Calu3 (cell line): ENCODE measurements at regions not wholly inside any gene's neighbourhood (a gene's known extent, or its start where the extent isn't known, plus 50 kb on each side); places are given as distances from the start of the nearest gene placed in this dataset.

Experiments
- BruUV-seq: library from RNA; stranded (reverse); fragments of 400-500 nt; replicated peaks from 2 replicates; lab custom pipeline; 2021; lab: Mats Ljungman, UMichigan
- CTCF ChIA-PET: fragments of 300-600 bp; sonication (Branson Sonifier 250); formaldehyde crosslinking; loops from one replicate; lab custom pipeline; 2022; ENCODE audit warnings: antibody characterized with exemption; lab: Charles Lee
- DNase-seq: peaks from one replicate; pipeline ENCODE4 v3.0.0; 2022
- H3K27ac Mint-ChIP-seq: one replicate; pipeline ENCODE4 v1.8.0; 2022; ENCODE audit warnings: mixed read lengths; ENCODE audit not compliant: unreplicated experiment
- H3K27me3 Mint-ChIP-seq: one replicate; pipeline ENCODE4 v1.8.0; 2022; ENCODE audit warnings: mixed read lengths; ENCODE audit not compliant: unreplicated experiment
- H3K36me3 Mint-ChIP-seq: one replicate; pipeline ENCODE4 v1.8.0; 2022; ENCODE audit warnings: mild to moderate bottlenecking, moderate library complexity, mixed read lengths; ENCODE audit not compliant: insufficient read depth, unreplicated experiment
- H3K4me1 Mint-ChIP-seq: one replicate; pipeline ENCODE4 v1.8.0; 2022; ENCODE audit warnings: mild to moderate bottlenecking, low read depth, mixed read lengths; ENCODE audit not compliant: unreplicated experiment
- H3K4me3 Mint-ChIP-seq: one replicate; pipeline ENCODE4 v1.8.0; 2022; ENCODE audit warnings: mild to moderate bottlenecking, low read depth, moderate library complexity, mixed read lengths; ENCODE audit not compliant: unreplicated experiment
- H3K9me3 Mint-ChIP-seq: one replicate; pipeline ENCODE4 v1.8.0; 2022; ENCODE audit warnings: low read depth, mixed read lengths; ENCODE audit not compliant: unreplicated experiment
- CTCF ChIP-seq: fragments of 200-600 bp; IDR thresholded peaks from one replicate; pipeline ENCODE4 v1.8.0; 2022; ENCODE audit warnings: antibody characterized with exemption; ENCODE audit not compliant: unreplicated experiment
- intact Hi-C: fragments of 100-400 bp; cut with micrococcal nuclease; formaldehyde crosslinking; loops from one replicate; pipeline ENCODE4 v1.10.0; 2022; ENCODE audit not compliant: unreplicated experiment

- H3K4me1 Mint-ChIP-seq = no peaks in the 10 kb centered on the region
- CTCF ChIA-PET = interaction anchor here (0.6 to 1.7 kb wide), 3 partner anchors 13 to 34 kb away, joined by 3 read pairs; no protein-coding TSS in a partner anchor
- H3K27me3 Mint-ChIP-seq = peaks cover 24% of the 10 kb centered on the region
- peaks cover 4% of the 10 kb centered on the region for H3K36me3 Mint-ChIP-seq
- DNase-seq = no peak
- no peak overlapping the region for H3K27ac Mint-ChIP-seq
- no peak overlapping the region for H3K4me3 Mint-ChIP-seq
- intact Hi-C loops = no loop called here
- no peaks in the 10 kb centered on the region for H3K9me3 Mint-ChIP-seq
- no peak for TF ChIP-seq CTCF
- no TSS peak for BruUV-seq
Measured at GRCh38 chr5:141771031-141771430, 89.0 kb upstream of the ARAP3 start.

GRCh38 chr5:141769671-141770070, 87.6 kb upstream of the ARAP3 start:
- Mint-ChIP-seq H3K27me3 (peaks cover 24% of the 10 kb centered on the region), H3K4me3 (no peak overlapping the region), H3K9me3 (no peaks in the 10 kb centered on the region), H3K27ac (no peak overlapping the region), H3K4me1 (no peaks in the 10 kb centered on the region), H3K36me3 (peaks cover 1% of the 10 kb centered on the region)
- no TSS peak for BruUV-seq
- no peak for TF ChIP-seq CTCF
- intact Hi-C loops = no loop called here
- CTCF ChIA-PET = no interaction called here
- no peak for DNase-seq

- CTCF ChIA-PET = interaction anchor here (1.3 kb wide), 1 partner anchor 18 kb away, joined by 6 read pairs; no protein-coding TSS in a partner anchor
- BruUV-seq = no TSS peak
- Mint-ChIP-seq H3K4me1 (no peaks in the 10 kb centered on the region), H3K27ac (no peak overlapping the region), H3K36me3 (no peaks in the 10 kb centered on the region), H3K27me3 (peaks cover 42% of the 10 kb centered on the region), H3K4me3 (no peak overlapping the region), H3K9me3 (no peaks in the 10 kb centered on the region)
- TF ChIP-seq CTCF = no peak
- intact Hi-C loops = no loop called here
- no peak for DNase-seq
Measured at GRCh38 chr5:141767671-141768070, 85.6 kb upstream of the ARAP3 start.

- CTCF ChIA-PET = interaction anchor here (0.5 to 1.2 kb wide), 3 partner anchors 8 to 68 kb away, joined by 3 to 7 read pairs (median 4); no protein-coding TSS in a partner anchor
- H3K4me3 Mint-ChIP-seq = no peak overlapping the region
- no TSS peak for BruUV-seq
Measured at GRCh38 chr5:141765896-141766551, 84.0 kb upstream of the ARAP3 start.

More at GRCh38 chr5:141765896-141766551, 84.0 kb upstream of the ARAP3 start:
- Mint-ChIP-seq H3K27ac (no peak overlapping the region), H3K36me3 (no peaks in the 10 kb centered on the region), H3K27me3 (peaks cover 44% of the 10 kb centered on the region), H3K4me1 (no peaks in the 10 kb centered on the region), H3K9me3 (no peaks in the 10 kb centered on the region)
- no peak for TF ChIP-seq CTCF
- intact Hi-C loops = no loop called here
- no peak for DNase-seq
